A549 (cell line): ENCODE measurements at regions not wholly inside any gene's neighbourhood (a gene's known extent, or its start where the extent isn't known, plus 50 kb on each side); places are given as distances from the start of the nearest gene placed in this dataset.

Experiments used
- CTCF ChIP-seq: fragments of >200 bp; sonication (Bioruptor Twin); formaldehyde crosslinking; IDR thresholded peaks from 3 replicates; pipeline ENCODE4 v1.5.1; 2016
- HOXA7 ChIP-seq: fragments of 250-450 bp; sonication (Bioruptor Pico); IDR thresholded peaks from 2 replicates; pipeline ENCODE4 v1.5.0; 2020; ENCODE audit warnings: mild to moderate bottlenecking, moderate library complexity
- KDM1A ChIP-seq: fragments of 200-600 bp; sonication (generic); IDR thresholded peaks from 2 replicates; pipeline ENCODE4 v1.6.1; 2016; ENCODE audit warnings: low read depth, mild to moderate bottlenecking
- MAFK ChIP-seq: fragments of 450-650 bp; IDR thresholded peaks from 2 replicates; pipeline ENCODE4 v1.6.1; 2014; ENCODE audit not compliant: partially characterized antibody
- RAD21 ChIP-seq, 2 experiments: fragments of >200 bp in 1 of 2; sonication (Bioruptor Twin) in 1 of 2; formaldehyde crosslinking in 1 of 2; IDR thresholded peaks in 1 of 2; conservative IDR thresholded peaks in 1 of 2; 2 replicates in 1 of 2; 3 replicates in 1 of 2; pipeline ENCODE4 v1.6.1; 2012 to 2018; ENCODE audit warnings: inconsistent platforms in 1 of 2
- RCOR1 ChIP-seq: fragments of 150-350 bp; IDR thresholded peaks from 2 replicates; pipeline ENCODE4 v1.6.1; 2014; ENCODE audit warnings: antibody characterized with exemption, low read length, low read depth
- TF ChIP-seq, protein P1 (sequence below): fragments of 200-600 bp; sonication (generic); IDR thresholded peaks from 2 replicates; pipeline ENCODE4 v1.6.1; 2016; ENCODE audit warnings: antibody characterized with exemption, mild to moderate bottlenecking, moderate library complexity

- TF ChIP-seq, protein P1, sequence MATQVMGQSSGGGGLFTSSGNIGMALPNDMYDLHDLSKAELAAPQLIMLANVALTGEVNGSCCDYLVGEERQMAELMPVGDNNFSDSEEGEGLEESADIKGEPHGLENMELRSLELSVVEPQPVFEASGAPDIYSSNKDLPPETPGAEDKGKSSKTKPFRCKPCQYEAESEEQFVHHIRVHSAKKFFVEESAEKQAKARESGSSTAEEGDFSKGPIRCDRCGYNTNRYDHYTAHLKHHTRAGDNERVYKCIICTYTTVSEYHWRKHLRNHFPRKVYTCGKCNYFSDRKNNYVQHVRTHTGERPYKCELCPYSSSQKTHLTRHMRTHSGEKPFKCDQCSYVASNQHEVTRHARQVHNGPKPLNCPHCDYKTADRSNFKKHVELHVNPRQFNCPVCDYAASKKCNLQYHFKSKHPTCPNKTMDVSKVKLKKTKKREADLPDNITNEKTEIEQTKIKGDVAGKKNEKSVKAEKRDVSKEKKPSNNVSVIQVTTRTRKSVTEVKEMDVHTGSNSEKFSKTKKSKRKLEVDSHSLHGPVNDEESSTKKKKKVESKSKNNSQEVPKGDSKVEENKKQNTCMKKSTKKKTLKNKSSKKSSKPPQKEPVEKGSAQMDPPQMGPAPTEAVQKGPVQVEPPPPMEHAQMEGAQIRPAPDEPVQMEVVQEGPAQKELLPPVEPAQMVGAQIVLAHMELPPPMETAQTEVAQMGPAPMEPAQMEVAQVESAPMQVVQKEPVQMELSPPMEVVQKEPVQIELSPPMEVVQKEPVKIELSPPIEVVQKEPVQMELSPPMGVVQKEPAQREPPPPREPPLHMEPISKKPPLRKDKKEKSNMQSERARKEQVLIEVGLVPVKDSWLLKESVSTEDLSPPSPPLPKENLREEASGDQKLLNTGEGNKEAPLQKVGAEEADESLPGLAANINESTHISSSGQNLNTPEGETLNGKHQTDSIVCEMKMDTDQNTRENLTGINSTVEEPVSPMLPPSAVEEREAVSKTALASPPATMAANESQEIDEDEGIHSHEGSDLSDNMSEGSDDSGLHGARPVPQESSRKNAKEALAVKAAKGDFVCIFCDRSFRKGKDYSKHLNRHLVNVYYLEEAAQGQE: no peak
- no peak for TF ChIP-seq CTCF
- TF ChIP-seq HOXA7 (CRISPR knock-in tag): no peak
- TF ChIP-seq KDM1A: no peak
- peak; percentile 72 for TF ChIP-seq MAFK
- no peak for TF ChIP-seq RAD21 (conservative IDR thresholded peaks at IDR 0.05 in 1 of 2, IDR thresholded peaks at IDR 0.05 in 1 of 2)
- no peak for TF ChIP-seq RCOR1
Observed at GRCh38 chr5:13211064-13211463, 733.4 kb downstream of the DNAH5 start.
